Left lobe of liver (tissue), 2 donors: ENCODE measurements at regions not wholly inside any gene's neighbourhood (a gene's known extent, or its start where the extent isn't known, plus 50 kb on each side); places are given as distances from the start of the nearest gene placed in this dataset.

Source experiments
- ATAC-seq: fragments of 200-7000 bp; cut with Tn5 transposase; one replicate; pipeline ENCODE4 v1.9.1; 2020; ENCODE audit warnings: mild to moderate bottlenecking, moderate library complexity
- DNase-seq: peaks from one replicate; pipeline ENCODE4 v3.0.0-alpha.2; 2020; ENCODE audit warnings: low spot score
- donor health status: DM: no; HTN: no; CAD: no; lungs with moderate emphysema.
- donor health status: DM: no; HTN: yes; CAD: no.

- no peak for ATAC-seq
- no peak for DNase-seq
Measured at GRCh38 chr14:101064121-101064661, 160.7 kb upstream of the RTL1 start.

GRCh38 chr14:101064718-101065117 lies 161.2 kb upstream of the RTL1 start:
- ATAC-seq (no peak), DNase-seq (no peak)

GRCh38 chr14:101065246-101065645 lies 161.7 kb upstream of the RTL1 start:
- ATAC-seq, result no peak
- no peak for DNase-seq

GRCh38 chr14:101065696-101066694 lies 162.5 kb upstream of the RTL1 start:
- ATAC-seq, result no peak
- no peak for DNase-seq

- DNase-seq (no peak), ATAC-seq (no peak)
Measured at GRCh38 chr14:101066826-101067510, 163.4 kb upstream of the RTL1 start.

- DNase-seq (peak; percentile 33), ATAC-seq (no peak)
Measured at GRCh38 chr14:101068313-101069227, 165.0 kb upstream of the RTL1 start.

- DNase-seq (no peak), ATAC-seq (no peak)
Measured at GRCh38 chr14:101069228-101069549, 165.7 kb upstream of the RTL1 start.

- ATAC-seq (no peak), DNase-seq (peak; percentile 28)
Measured at GRCh38 chr14:101069666-101070362, 166.3 kb upstream of the RTL1 start.

- ATAC-seq (no peak), DNase-seq (peak; percentile 24)
Measured at GRCh38 chr14:101070540-101071492, 167.3 kb upstream of the RTL1 start.

- DNase-seq (peak; percentile 24), ATAC-seq (no peak)
Measured at GRCh38 chr14:101071493-101071906, 168.0 kb upstream of the RTL1 start.

- DNase-seq (no peak), ATAC-seq (no peak)
Measured at GRCh38 chr14:101072070-101072469, 168.5 kb upstream of the RTL1 start.

GRCh38 chr14:101072531-101072930 lies 169.0 kb upstream of the RTL1 start:
- DNase-seq (peak; percentile 21), ATAC-seq (no peak)

GRCh38 chr14:101072945-101073597 lies 169.5 kb upstream of the RTL1 start:
- peak; percentile 13 for ATAC-seq
- peak; percentile 37 for DNase-seq

- DNase-seq, result no peak
- no peak for ATAC-seq
Measured at GRCh38 chr14:101073598-101073965, 170.1 kb upstream of the RTL1 start.

GRCh38 chr14:101074196-101075024 lies 170.9 kb upstream of the RTL1 start:
- ATAC-seq (no peak), DNase-seq (peak; percentile 39)

- DNase-seq, result peak; percentile 23
Measured at GRCh38 chr14:101075025-101075800, 171.7 kb upstream of the RTL1 start.

More at GRCh38 chr14:101075025-101075800, 171.7 kb upstream of the RTL1 start:
- no peak for ATAC-seq
